ENCODE measurements at regions not wholly inside any gene's neighbourhood (a gene's known extent, or its start where the extent isn't known, plus 50 kb on each side); places are given as distances from the start of the nearest gene placed in this dataset.
"Not testable (repeated sequence)": the region's sequence is repeated elsewhere in the genome, so short reads cannot be mapped to it uniquely, and the experiment has no call there.

- no peak for DNase-seq
Measured at GRCh38 chr7:68207676-68208075, 1211.0 kb downstream of the TYW1 start.

- no peak for DNase-seq
Measured at GRCh38 chr7:68209486-68209885, 1212.9 kb downstream of the TYW1 start.

- no peak for DNase-seq
Measured at GRCh38 chr7:68213838-68214237, 1217.2 kb downstream of the TYW1 start.

GRCh38 chr7:68216051-68216450 is 1219.4 kb downstream of the TYW1 start:
- DNase-seq: no peak

- DNase-seq: no peak
Measured at GRCh38 chr7:68217426-68217825, 1220.8 kb downstream of the TYW1 start.

GRCh38 chr7:68218461-68218860 is 1221.8 kb downstream of the TYW1 start:
- no peak for DNase-seq

GRCh38 chr7:68222311-68222710 is 1225.7 kb downstream of the TYW1 start:
- DNase-seq: no peak

- DNase-seq: peak; percentile 66
Measured at GRCh38 chr7:68224041-68224741, 1227.6 kb downstream of the TYW1 start.

- DNase-seq: not testable (repeated sequence)
Measured at GRCh38 chr7:68231011-68231410, 1234.4 kb downstream of the TYW1 start.

GRCh38 chr7:68235937-68236336 is 1239.3 kb downstream of the TYW1 start:
- DNase-seq: no peak

GRCh38 chr7:68238204-68238805 is 1241.7 kb downstream of the TYW1 start:
- no peak for DNase-seq

GRCh38 chr7:68243128-68243527 is 1246.5 kb downstream of the TYW1 start:
- no peak for DNase-seq

- DNase-seq: no peak
Measured at GRCh38 chr7:68244389-68244788, 1247.8 kb downstream of the TYW1 start.

GRCh38 chr7:68245688-68246087 is 1249.1 kb downstream of the TYW1 start:
- DNase-seq: no peak

- peak; percentile 90 for DNase-seq
Measured at GRCh38 chr7:68246189-68246633, 1249.6 kb downstream of the TYW1 start.

GRCh38 chr7:68247126-68247525 is 1250.5 kb downstream of the TYW1 start:
- no peak for DNase-seq

GRCh38 chr7:68247571-68247970 is 1250.9 kb downstream of the TYW1 start:
- no peak for DNase-seq

GRCh38 chr7:68248973-68249372 is 1252.3 kb downstream of the TYW1 start:
- DNase-seq: no peak

GRCh38 chr7:68249611-68250010 is 1253.0 kb downstream of the TYW1 start:
- DNase-seq: no peak

GRCh38 chr7:68250143-68250542 is 1253.5 kb downstream of the TYW1 start:
- no peak for DNase-seq

- not testable (repeated sequence) for DNase-seq
Measured at GRCh38 chr7:68254815-68255214, 1258.2 kb downstream of the TYW1 start.

GRCh38 chr7:68256295-68256694 is 1259.7 kb downstream of the TYW1 start:
- DNase-seq: no peak

- peak; percentile 35 for DNase-seq
Measured at GRCh38 chr7:68258609-68259008, 1262.0 kb downstream of the TYW1 start.

- DNase-seq: no peak
Measured at GRCh38 chr7:68265258-68265657, 1268.6 kb downstream of the TYW1 start.

All from NCI-H345 (cell line).